ENCODE measurements at regions not wholly inside any gene's neighbourhood (a gene's known extent, or its start where the extent isn't known, plus 50 kb on each side); places are given as distances from the start of the nearest gene placed in this dataset.

- Histone ChIP-seq H3K4me1 (ENCODE audit: control insufficient read depth in 2 of 2, insufficient read depth in 2 of 2, low read length in 2 of 2) (no peaks in the 10 kb centered on the region), H3K27me3 (ENCODE audit: control insufficient read depth in 2 of 2, insufficient read depth in 2 of 2, low read length in 2 of 2) (no peaks in the 10 kb centered on the region), H3K4me3 (ENCODE audit: low read length in 2 of 2) (no peak overlapping the region), H3K9me3 (ENCODE audit: control insufficient read depth in 2 of 2, low read length in 2 of 2) (no peaks in the 10 kb centered on the region), H3K9ac (ENCODE audit: low read depth in 1 of 2, low read length in 2 of 2) (no peak overlapping the region), H3K27ac (ENCODE audit: low read depth in 2 of 2, low read length in 2 of 2) (no peak overlapping the region), H3K36me3 (ENCODE audit: control insufficient read depth in 2 of 2, insufficient read depth in 2 of 2, low read length in 2 of 2) (no peaks in the 10 kb centered on the region)
Measured at GRCh38 chr3:167919590-167919989, 176.1 kb downstream of the GOLIM4 start.

- no peak overlapping the region for H3K9ac ChIP-seq (ENCODE audit: low read depth in 1 of 2, low read length in 2 of 2)
- no peak overlapping the region for H3K27ac ChIP-seq (ENCODE audit: low read depth in 2 of 2, low read length in 2 of 2)
- no peaks in the 10 kb centered on the region for H3K36me3 ChIP-seq (ENCODE audit: control insufficient read depth in 2 of 2, insufficient read depth in 2 of 2, low read length in 2 of 2)
- H3K27me3 ChIP-seq (ENCODE audit: control insufficient read depth in 2 of 2, insufficient read depth in 2 of 2, low read length in 2 of 2), result no peaks in the 10 kb centered on the region
- no peak overlapping the region for H3K4me3 ChIP-seq (ENCODE audit: low read length in 2 of 2)
- no peaks in the 10 kb centered on the region for H3K9me3 ChIP-seq (ENCODE audit: control insufficient read depth in 2 of 2, low read length in 2 of 2)
- no peaks in the 10 kb centered on the region for H3K4me1 ChIP-seq (ENCODE audit: control insufficient read depth in 2 of 2, insufficient read depth in 2 of 2, low read length in 2 of 2)
Measured at GRCh38 chr3:167918686-167919085, 177.0 kb downstream of the GOLIM4 start.

- Histone ChIP-seq H3K4me1 (ENCODE audit: control insufficient read depth in 2 of 2, insufficient read depth in 2 of 2, low read length in 2 of 2) (no peaks in the 10 kb centered on the region), H3K4me3 (ENCODE audit: low read length in 2 of 2) (no peak overlapping the region), H3K27me3 (ENCODE audit: control insufficient read depth in 2 of 2, insufficient read depth in 2 of 2, low read length in 2 of 2) (no peaks in the 10 kb centered on the region), H3K9me3 (ENCODE audit: control insufficient read depth in 2 of 2, low read length in 2 of 2) (no peaks in the 10 kb centered on the region), H3K9ac (ENCODE audit: low read depth in 1 of 2, low read length in 2 of 2) (no peak overlapping the region), H3K36me3 (ENCODE audit: control insufficient read depth in 2 of 2, insufficient read depth in 2 of 2, low read length in 2 of 2) (no peaks in the 10 kb centered on the region), H3K27ac (ENCODE audit: low read depth in 2 of 2, low read length in 2 of 2) (no peak overlapping the region)
Measured at GRCh38 chr3:167918008-167918596, 177.6 kb downstream of the GOLIM4 start.

- peaks cover 3 to 10% of the 10 kb centered on the region in 2 donors for H3K4me1 ChIP-seq (ENCODE audit: control insufficient read depth in 2 of 2, insufficient read depth in 2 of 2, low read length in 2 of 2)
- H3K9ac ChIP-seq (ENCODE audit: low read depth in 1 of 2, low read length in 2 of 2), result no peak overlapping the region
- no peak overlapping the region for H3K4me3 ChIP-seq (ENCODE audit: low read length in 2 of 2)
- H3K27ac ChIP-seq (ENCODE audit: low read depth in 2 of 2, low read length in 2 of 2), result no peak overlapping the region
- H3K9me3 ChIP-seq (ENCODE audit: control insufficient read depth in 2 of 2, low read length in 2 of 2), result no peaks in the 10 kb centered on the region
- H3K27me3 ChIP-seq (ENCODE audit: control insufficient read depth in 2 of 2, insufficient read depth in 2 of 2, low read length in 2 of 2), result no peaks in the 10 kb centered on the region
- no peaks in the 10 kb centered on the region for H3K36me3 ChIP-seq (ENCODE audit: control insufficient read depth in 2 of 2, insufficient read depth in 2 of 2, low read length in 2 of 2)
Measured at GRCh38 chr3:167913219-167913835, 177.8 kb downstream of the SERPINI1 start.

GRCh38 chr3:167909952-167910351 lies 174.4 kb downstream of the SERPINI1 start:
- H3K4me3 ChIP-seq (ENCODE audit: low read length in 2 of 2), result no peak overlapping the region
- H3K27ac ChIP-seq (ENCODE audit: low read depth in 2 of 2, low read length in 2 of 2), result no peak overlapping the region
- no peak overlapping the region for H3K9ac ChIP-seq (ENCODE audit: low read depth in 1 of 2, low read length in 2 of 2)
- H3K36me3 ChIP-seq (ENCODE audit: control insufficient read depth in 2 of 2, insufficient read depth in 2 of 2, low read length in 2 of 2), result no peaks in the 10 kb centered on the region
- no peaks in the 10 kb centered on the region for H3K9me3 ChIP-seq (ENCODE audit: control insufficient read depth in 2 of 2, low read length in 2 of 2)
- H3K4me1 ChIP-seq (ENCODE audit: control insufficient read depth in 2 of 2, insufficient read depth in 2 of 2, low read length in 2 of 2), result peaks cover 3 to 10% of the 10 kb centered on the region in 2 donors
- H3K27me3 ChIP-seq (ENCODE audit: control insufficient read depth in 2 of 2, insufficient read depth in 2 of 2, low read length in 2 of 2), result no peaks in the 10 kb centered on the region

GRCh38 chr3:167909504-167909896 lies 174.0 kb downstream of the SERPINI1 start:
- H3K27me3 ChIP-seq (ENCODE audit: control insufficient read depth in 2 of 2, insufficient read depth in 2 of 2, low read length in 2 of 2), result no peaks in the 10 kb centered on the region
- H3K4me1 ChIP-seq (ENCODE audit: control insufficient read depth in 2 of 2, insufficient read depth in 2 of 2, low read length in 2 of 2), result peaks cover 3 to 10% of the 10 kb centered on the region in 2 donors
- no peak overlapping the region for H3K9ac ChIP-seq (ENCODE audit: low read depth in 1 of 2, low read length in 2 of 2)
- H3K36me3 ChIP-seq (ENCODE audit: control insufficient read depth in 2 of 2, insufficient read depth in 2 of 2, low read length in 2 of 2), result no peaks in the 10 kb centered on the region
- no peak overlapping the region for H3K27ac ChIP-seq (ENCODE audit: low read depth in 2 of 2, low read length in 2 of 2)
- H3K4me3 ChIP-seq (ENCODE audit: low read length in 2 of 2), result no peak overlapping the region
- no peaks in the 10 kb centered on the region for H3K9me3 ChIP-seq (ENCODE audit: control insufficient read depth in 2 of 2, low read length in 2 of 2)

GRCh38 chr3:167908746-167909503 lies 173.4 kb downstream of the SERPINI1 start:
- Histone ChIP-seq H3K27ac (ENCODE audit: low read depth in 2 of 2, low read length in 2 of 2) (no peak overlapping the region), H3K27me3 (ENCODE audit: control insufficient read depth in 2 of 2, insufficient read depth in 2 of 2, low read length in 2 of 2) (no peaks in the 10 kb centered on the region), H3K4me1 (ENCODE audit: control insufficient read depth in 2 of 2, insufficient read depth in 2 of 2, low read length in 2 of 2) (peaks cover 3 to 10% of the 10 kb centered on the region in 2 donors), H3K9me3 (ENCODE audit: control insufficient read depth in 2 of 2, low read length in 2 of 2) (no peaks in the 10 kb centered on the region), H3K4me3 (ENCODE audit: low read length in 2 of 2) (no peak overlapping the region), H3K36me3 (ENCODE audit: control insufficient read depth in 2 of 2, insufficient read depth in 2 of 2, low read length in 2 of 2) (no peaks in the 10 kb centered on the region), H3K9ac (ENCODE audit: low read depth in 1 of 2, low read length in 2 of 2) (no peak overlapping the region)

GRCh38 chr3:167908221-167908620 lies 172.7 kb downstream of the SERPINI1 start:
- no peak overlapping the region for H3K9ac ChIP-seq (ENCODE audit: low read depth in 1 of 2, low read length in 2 of 2)
- no peak overlapping the region for H3K4me3 ChIP-seq (ENCODE audit: low read length in 2 of 2)
- H3K27ac ChIP-seq (ENCODE audit: low read depth in 2 of 2, low read length in 2 of 2), result no peak overlapping the region
- peaks cover 3 to 10% of the 10 kb centered on the region in 2 donors for H3K4me1 ChIP-seq (ENCODE audit: control insufficient read depth in 2 of 2, insufficient read depth in 2 of 2, low read length in 2 of 2)
- H3K27me3 ChIP-seq (ENCODE audit: control insufficient read depth in 2 of 2, insufficient read depth in 2 of 2, low read length in 2 of 2), result no peaks in the 10 kb centered on the region
- no peaks in the 10 kb centered on the region for H3K36me3 ChIP-seq (ENCODE audit: control insufficient read depth in 2 of 2, insufficient read depth in 2 of 2, low read length in 2 of 2)
- H3K9me3 ChIP-seq (ENCODE audit: control insufficient read depth in 2 of 2, low read length in 2 of 2), result no peaks in the 10 kb centered on the region

GRCh38 chr3:167901138-167901537 lies 165.6 kb downstream of the SERPINI1 start:
- Histone ChIP-seq H3K36me3 (ENCODE audit: control insufficient read depth in 2 of 2, insufficient read depth in 2 of 2, low read length in 2 of 2) (no peaks in the 10 kb centered on the region), H3K27ac (ENCODE audit: low read depth in 2 of 2, low read length in 2 of 2) (no peak overlapping the region), H3K27me3 (ENCODE audit: control insufficient read depth in 2 of 2, insufficient read depth in 2 of 2, low read length in 2 of 2) (no peaks in the 10 kb centered on the region), H3K9me3 (ENCODE audit: control insufficient read depth in 2 of 2, low read length in 2 of 2) (no peaks in the 10 kb centered on the region), H3K9ac (ENCODE audit: low read depth in 1 of 2, low read length in 2 of 2) (no peak overlapping the region), H3K4me3 (ENCODE audit: low read length in 2 of 2) (no peak overlapping the region), H3K4me1 (ENCODE audit: control insufficient read depth in 2 of 2, insufficient read depth in 2 of 2, low read length in 2 of 2) (no peaks in the 10 kb centered on the region)

GRCh38 chr3:167899093-167899492 lies 163.6 kb downstream of the SERPINI1 start:
- no peak overlapping the region for H3K27ac ChIP-seq (ENCODE audit: low read depth in 2 of 2, low read length in 2 of 2)
- no peaks in the 10 kb centered on the region for H3K27me3 ChIP-seq (ENCODE audit: control insufficient read depth in 2 of 2, insufficient read depth in 2 of 2, low read length in 2 of 2)
- no peaks in the 10 kb centered on the region for H3K36me3 ChIP-seq (ENCODE audit: control insufficient read depth in 2 of 2, insufficient read depth in 2 of 2, low read length in 2 of 2)
- no peaks in the 10 kb centered on the region for H3K4me1 ChIP-seq (ENCODE audit: control insufficient read depth in 2 of 2, insufficient read depth in 2 of 2, low read length in 2 of 2)
- no peak overlapping the region for H3K4me3 ChIP-seq (ENCODE audit: low read length in 2 of 2)
- no peaks in the 10 kb centered on the region for H3K9me3 ChIP-seq (ENCODE audit: control insufficient read depth in 2 of 2, low read length in 2 of 2)
- no peak overlapping the region for H3K9ac ChIP-seq (ENCODE audit: low read depth in 1 of 2, low read length in 2 of 2)

All from mucosa of rectum (tissue), 2 donors.